Mucosa of descending colon (tissue), 3 donors: ENCODE measurements at regions not wholly inside any gene's neighbourhood (a gene's known extent, or its start where the extent isn't known, plus 50 kb on each side); places are given as distances from the start of the nearest gene placed in this dataset.

ENCODE experiments used
- ATAC-seq: fragments of 200-7000 bp; cut with Tn5 transposase; one replicate; pipeline ENCODE4 v1.9.1; 2020; ENCODE audit warnings: mild to moderate bottlenecking, moderate library complexity
- DNase-seq, 3 donors: peaks; one replicate each; pipeline ENCODE4 v3.0.0-alpha.2; 2020
- H3K36me3 ChIP-seq: fragments of 200-600 bp; one replicate; pipeline ENCODE4 v1.8.0; 2021; ENCODE audit warnings: low read depth, mild to moderate bottlenecking
- H3K4me1 ChIP-seq: fragments of 200-600 bp; one replicate; pipeline ENCODE4 v1.8.0; 2021; ENCODE audit warnings: low read depth, mild to moderate bottlenecking
- H3K4me3 ChIP-seq: fragments of 200-600 bp; one replicate; pipeline ENCODE4 v1.8.0; 2021; ENCODE audit warnings: mild to moderate bottlenecking
- H3K9me3 ChIP-seq: fragments of 200-600 bp; one replicate; pipeline ENCODE4 v1.8.0; 2021; ENCODE audit warnings: mild to moderate bottlenecking
- CTCF ChIP-seq: fragments of 200-600 bp; IDR thresholded peaks from one replicate; pipeline ENCODE4 v1.8.0; 2022; ENCODE audit warnings: antibody characterized with exemption, mild to moderate bottlenecking
- intact Hi-C, 2 donors: fragments of 100-400 bp; cut with DNase I in 1 of 2; cut with micrococcal nuclease in 1 of 2; formaldehyde crosslinking; loops; one replicate each; pipeline versions ENCODE4 v1.11.0 to v1.11.1; 2022; cut with DNase I, micrococcal nuclease
- donor health status: DM: no; HTN: no; CAD: no; lungs with moderate emphysema.
- donor health status: DM: no; HTN: no; CAD: no.
- donor health status: DM: no; HTN: yes; CAD: no.

- ATAC-seq (no peak), DNase-seq (peak in 1 of 3 donors; percentile 37)
- intact Hi-C loops = no loop called here
- Histone ChIP-seq H3K4me1 (no peaks in the 10 kb centered on the region), H3K9me3 (no peaks in the 10 kb centered on the region), H3K4me3 (no peak overlapping the region), H3K36me3 (no peaks in the 10 kb centered on the region)
- no peak for TF ChIP-seq CTCF
Measured at GRCh38 chr9:135320943-135321342, 158.6 kb upstream of the PPP1R26 start.

- Histone ChIP-seq H3K4me1 (no peaks in the 10 kb centered on the region), H3K36me3 (no peaks in the 10 kb centered on the region), H3K9me3 (no peaks in the 10 kb centered on the region), H3K4me3 (no peak overlapping the region)
- TF ChIP-seq CTCF = no peak
- no peak for ATAC-seq
- intact Hi-C loops = no loop called here
- DNase-seq = no peak
Measured at GRCh38 chr9:135321580-135321979, 158.0 kb upstream of the PPP1R26 start.

GRCh38 chr9:135324329-135324728 is 155.3 kb upstream of the PPP1R26 start:
- Histone ChIP-seq H3K4me1 (no peaks in the 10 kb centered on the region), H3K4me3 (no peak overlapping the region), H3K9me3 (no peaks in the 10 kb centered on the region), H3K36me3 (no peaks in the 10 kb centered on the region)
- no peak for TF ChIP-seq CTCF
- no peak for ATAC-seq
- intact Hi-C loops = no loop called here
- no peak for DNase-seq

GRCh38 chr9:135326141-135326540 is 153.4 kb upstream of the PPP1R26 start:
- DNase-seq = no peak
- no peaks in the 10 kb centered on the region for H3K36me3 ChIP-seq
- intact Hi-C loops = no loop called here
- TF ChIP-seq CTCF = no peak
- no peak overlapping the region for H3K4me3 ChIP-seq
- no peaks in the 10 kb centered on the region for H3K9me3 ChIP-seq
- H3K4me1 ChIP-seq = no peaks in the 10 kb centered on the region
- no peak for ATAC-seq

GRCh38 chr9:135326633-135327152 is 152.9 kb upstream of the PPP1R26 start:
- Histone ChIP-seq H3K9me3 (no peaks in the 10 kb centered on the region), H3K4me1 (no peaks in the 10 kb centered on the region), H3K4me3 (no peak overlapping the region), H3K36me3 (no peaks in the 10 kb centered on the region)
- DNase-seq = no peak
- ATAC-seq = no peak
- TF ChIP-seq CTCF = no peak
- intact Hi-C loops = no loop called here
